ENCODE measurements at regions not wholly inside any gene's neighbourhood (a gene's known extent, or its start where the extent isn't known, plus 50 kb on each side); places are given as distances from the start of the nearest gene placed in this dataset.
"Not testable (repeated sequence)": the region's sequence is repeated elsewhere in the genome, so short reads cannot be mapped to it uniquely, and the experiment has no call there.

GRCh38 chr3:198096015-198096414 is 136.0 kb downstream of the LMLN start:
- H3K9me3 ChIP-seq (ENCODE audit: control insufficient read depth in 4 of 4, insufficient read depth in 3 of 4, low read length in 3 of 4): no peaks in the 10 kb centered on the region
- no peaks in the 10 kb centered on the region for H3K36me3 ChIP-seq (ENCODE audit: control insufficient read depth in 4 of 4, insufficient read depth in 4 of 4, low read length in 4 of 4)
- ATAC-seq (ENCODE audit: insufficient read depth, low FRiP score) (no peak), DNase-seq (no peak)
- H3K4me1 ChIP-seq (ENCODE audit: control insufficient read depth in 5 of 5, insufficient read depth in 5 of 5, low read length in 5 of 5): no peaks in the 10 kb centered on the region
- TF ChIP-seq CTCF (IDR thresholded peaks at IDR 0.05; ENCODE audit: control extremely low read depth, extremely low read depth): no peak
- no peak overlapping the region for H3K9ac ChIP-seq (ENCODE audit: insufficient read depth in 1 of 2, low read length in 2 of 2)
- H3K27ac ChIP-seq (ENCODE audit: low read depth in 1 of 2, low read length in 1 of 2): no peak overlapping the region
- H3K4me3 ChIP-seq: no peak overlapping the region
- H3K27me3 ChIP-seq (ENCODE audit: control insufficient read depth in 3 of 3, insufficient read depth in 3 of 3, low read length in 2 of 3): peaks cover 0 to 38% (median 22%) of the 10 kb centered on the region in 3 donors

GRCh38 chr3:198097048-198097447 is 137.0 kb downstream of the LMLN start:
- Histone ChIP-seq H3K27ac (ENCODE audit: low read depth in 1 of 2, low read length in 1 of 2) (no peak overlapping the region), H3K9ac (ENCODE audit: insufficient read depth in 1 of 2, low read length in 2 of 2) (no peak overlapping the region), H3K4me3 (no peak overlapping the region), H3K4me1 (ENCODE audit: control insufficient read depth in 5 of 5, insufficient read depth in 5 of 5, low read length in 5 of 5) (no peaks in the 10 kb centered on the region), H3K9me3 (ENCODE audit: control insufficient read depth in 4 of 4, insufficient read depth in 3 of 4, low read length in 3 of 4) (no peaks in the 10 kb centered on the region), H3K36me3 (ENCODE audit: control insufficient read depth in 4 of 4, insufficient read depth in 4 of 4, low read length in 4 of 4) (no peaks in the 10 kb centered on the region), H3K27me3 (ENCODE audit: control insufficient read depth in 3 of 3, insufficient read depth in 3 of 3, low read length in 2 of 3) (peaks cover 0 to 35% (median 19%) of the 10 kb centered on the region in 3 donors)
- TF ChIP-seq CTCF (IDR thresholded peaks at IDR 0.05; ENCODE audit: control extremely low read depth, extremely low read depth): no peak
- WGBS, 2 donors: 80 to 87% methylated on average over 7 of the region's 7 CpGs
- ATAC-seq (ENCODE audit: insufficient read depth, low FRiP score) (no peak), DNase-seq (no peak)

- 55 to 74% methylated on average over 7 of the region's 9 CpGs for WGBS, 2 donors
- ATAC-seq (ENCODE audit: insufficient read depth, low FRiP score); H3K36me3 ChIP-seq (ENCODE audit: control insufficient read depth in 4 of 4, insufficient read depth in 4 of 4, low read length in 4 of 4); DNase-seq; H3K9ac ChIP-seq (ENCODE audit: insufficient read depth in 1 of 2, low read length in 2 of 2); H3K4me1 ChIP-seq (ENCODE audit: control insufficient read depth in 5 of 5, insufficient read depth in 5 of 5, low read length in 5 of 5); H3K9me3 ChIP-seq (ENCODE audit: control insufficient read depth in 4 of 4, insufficient read depth in 3 of 4, low read length in 3 of 4); H3K4me3 ChIP-seq; H3K27ac ChIP-seq (ENCODE audit: low read depth in 1 of 2, low read length in 1 of 2): not testable (repeated sequence)
- peaks cover 0 to 22% (median 8%) of the 10 kb centered on the region in 3 donors for H3K27me3 ChIP-seq (ENCODE audit: control insufficient read depth in 3 of 3, insufficient read depth in 3 of 3, low read length in 2 of 3)
Measured at GRCh38 chr3:198098661-198099081, 138.7 kb downstream of the LMLN start.

- H3K27me3 ChIP-seq (ENCODE audit: control insufficient read depth in 3 of 3, insufficient read depth in 3 of 3, low read length in 2 of 3): peaks cover 0 to 21% (median 10%) of the 10 kb centered on the region in 3 donors
- DNase-seq; ATAC-seq (ENCODE audit: insufficient read depth, low FRiP score); H3K4me3 ChIP-seq; H3K9ac ChIP-seq (ENCODE audit: insufficient read depth in 1 of 2, low read length in 2 of 2); H3K9me3 ChIP-seq (ENCODE audit: control insufficient read depth in 4 of 4, insufficient read depth in 3 of 4, low read length in 3 of 4); H3K27ac ChIP-seq (ENCODE audit: low read depth in 1 of 2, low read length in 1 of 2); H3K36me3 ChIP-seq (ENCODE audit: control insufficient read depth in 4 of 4, insufficient read depth in 4 of 4, low read length in 4 of 4); H3K4me1 ChIP-seq (ENCODE audit: control insufficient read depth in 5 of 5, insufficient read depth in 5 of 5, low read length in 5 of 5): not testable (repeated sequence)
- 41 to 49% methylated on average over 7 to 10 of the region's 10 CpGs for WGBS, 2 donors
Measured at GRCh38 chr3:198103070-198103469, 143.1 kb downstream of the LMLN start.

- Histone ChIP-seq H3K4me3 (no peak overlapping the region), H3K36me3 (ENCODE audit: control insufficient read depth in 4 of 4, insufficient read depth in 4 of 4, low read length in 4 of 4) (no peaks in the 10 kb centered on the region), H3K27ac (ENCODE audit: low read depth in 1 of 2, low read length in 1 of 2) (no peak overlapping the region), H3K27me3 (ENCODE audit: control insufficient read depth in 3 of 3, insufficient read depth in 3 of 3, low read length in 2 of 3) (peaks cover 0 to 51% (median 36%) of the 10 kb centered on the region in 3 donors), H3K9ac (ENCODE audit: insufficient read depth in 1 of 2, low read length in 2 of 2) (no peak overlapping the region), H3K4me1 (ENCODE audit: control insufficient read depth in 5 of 5, insufficient read depth in 5 of 5, low read length in 5 of 5) (no peaks in the 10 kb centered on the region), H3K9me3 (ENCODE audit: control insufficient read depth in 4 of 4, insufficient read depth in 3 of 4, low read length in 3 of 4) (peaks cover 0 to 3% (median under 1%) of the 10 kb centered on the region in 4 donors)
- DNase-seq (no peak), ATAC-seq (ENCODE audit: insufficient read depth, low FRiP score) (no peak)
- 87 to 92% methylated on average over 4 of the region's 4 CpGs for WGBS, 2 donors
- TF ChIP-seq CTCF (IDR thresholded peaks at IDR 0.05; ENCODE audit: control extremely low read depth, extremely low read depth): no peak
Measured at GRCh38 chr3:198106265-198106664, 146.2 kb downstream of the LMLN start.
